Peyer's patch (tissue), 4 donors: ENCODE measurements at regions not wholly inside any gene's neighbourhood (a gene's known extent, or its start where the extent isn't known, plus 50 kb on each side); places are given as distances from the start of the nearest gene placed in this dataset.

ENCODE experiments used
- DNase-seq, 3 donors: peaks; one replicate each; pipeline ENCODE4 v3.0.0-alpha.2; 2017 to 2019
- H3K27ac ChIP-seq, 4 donors: fragments of 200-600 bp; sonication (generic); one replicate each; pipeline ENCODE4 v1.5.1; 2016 to 2019
- H3K27me3 ChIP-seq, 2 donors: fragments of 200-600 bp; sonication (generic); one replicate each; pipeline ENCODE4 v1.5.1; 2019
- H3K36me3 ChIP-seq, 3 donors: fragments of 200-600 bp; sonication (generic); one replicate each; pipeline ENCODE4 v1.5.1; 2016 to 2019
- H3K4me1 ChIP-seq, 4 donors: fragments of 200-600 bp; sonication (generic); one replicate each; pipeline ENCODE4 v1.5.1; 2016 to 2019
- H3K4me3 ChIP-seq, 4 donors: fragments of 200-600 bp; sonication (generic); 1 replicate in 3 of 4; 2 replicates in 1 of 4; pipeline ENCODE4 v1.5.1; 2016 to 2019; ENCODE audit warnings: mild to moderate bottlenecking in 1 of 4
- H3K9me3 ChIP-seq, 4 donors: fragments of 200-600 bp; sonication (generic); one replicate each; pipeline ENCODE4 v1.5.1; 2016 to 2019; ENCODE audit warnings: mild to moderate bottlenecking in 1 of 4
- POLR2A ChIP-seq, 2 donors: fragments of 450-650 bp; IDR thresholded peaks; one replicate each; pipeline ENCODE4 v1.5.1; 2017; ENCODE audit warnings: antibody characterized with exemption in 2 of 2, mild to moderate bottlenecking in 2 of 2, moderate library complexity in 2 of 2
- TF ChIP-seq, protein P1 (sequence below), 6 experiments: fragments of 450-650 bp in 4 of 6; fragments of 200-600 bp in 2 of 6; sonication (generic) in 1 of 6; IDR thresholded peaks; one replicate each; pipeline ENCODE4 v1.5.1; 2017 to 2019; ENCODE audit warnings: antibody characterized with exemption in 6 of 6, mild to moderate bottlenecking in 3 of 6, moderate library complexity in 1 of 6

GRCh38 chr3:17840651-17841050, 98.2 kb upstream of the TBC1D5 start:
- Histone ChIP-seq H3K4me1 (no peaks in the 10 kb centered on the region), H3K27ac (no peak overlapping the region)

GRCh38 chr3:17840126-17840525, 97.7 kb upstream of the TBC1D5 start:
- TF ChIP-seq, protein P1, sequence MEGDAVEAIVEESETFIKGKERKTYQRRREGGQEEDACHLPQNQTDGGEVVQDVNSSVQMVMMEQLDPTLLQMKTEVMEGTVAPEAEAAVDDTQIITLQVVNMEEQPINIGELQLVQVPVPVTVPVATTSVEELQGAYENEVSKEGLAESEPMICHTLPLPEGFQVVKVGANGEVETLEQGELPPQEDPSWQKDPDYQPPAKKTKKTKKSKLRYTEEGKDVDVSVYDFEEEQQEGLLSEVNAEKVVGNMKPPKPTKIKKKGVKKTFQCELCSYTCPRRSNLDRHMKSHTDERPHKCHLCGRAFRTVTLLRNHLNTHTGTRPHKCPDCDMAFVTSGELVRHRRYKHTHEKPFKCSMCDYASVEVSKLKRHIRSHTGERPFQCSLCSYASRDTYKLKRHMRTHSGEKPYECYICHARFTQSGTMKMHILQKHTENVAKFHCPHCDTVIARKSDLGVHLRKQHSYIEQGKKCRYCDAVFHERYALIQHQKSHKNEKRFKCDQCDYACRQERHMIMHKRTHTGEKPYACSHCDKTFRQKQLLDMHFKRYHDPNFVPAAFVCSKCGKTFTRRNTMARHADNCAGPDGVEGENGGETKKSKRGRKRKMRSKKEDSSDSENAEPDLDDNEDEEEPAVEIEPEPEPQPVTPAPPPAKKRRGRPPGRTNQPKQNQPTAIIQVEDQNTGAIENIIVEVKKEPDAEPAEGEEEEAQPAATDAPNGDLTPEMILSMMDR (IDR thresholded peaks at IDR 0.05): no peak
- TF ChIP-seq POLR2A (IDR thresholded peaks at IDR 0.05): no peak
- Histone ChIP-seq H3K36me3 (no peaks in the 10 kb centered on the region), H3K4me1 (no peaks in the 10 kb centered on the region), H3K27me3 (no peaks in the 10 kb centered on the region), H3K27ac (no peak overlapping the region), H3K9me3 (no peaks in the 10 kb centered on the region), H3K4me3 (no peak overlapping the region)
- no peak for DNase-seq

More at GRCh38 chr3:17840651-17841050, 98.2 kb upstream of the TBC1D5 start:
- TF ChIP-seq POLR2A (IDR thresholded peaks at IDR 0.05): no peak
- TF ChIP-seq, protein P1 (IDR thresholded peaks at IDR 0.05): no peak
- Histone ChIP-seq H3K9me3 (no peaks in the 10 kb centered on the region), H3K27me3 (no peaks in the 10 kb centered on the region), H3K36me3 (no peaks in the 10 kb centered on the region), H3K4me3 (no peak overlapping the region)
- DNase-seq: no peak

GRCh38 chr3:17836919-17837318, 94.5 kb upstream of the TBC1D5 start:
- H3K4me3 ChIP-seq: no peak overlapping the region
- no peaks in the 10 kb centered on the region for H3K9me3 ChIP-seq
- no peak overlapping the region for H3K27ac ChIP-seq
- H3K36me3 ChIP-seq: no peaks in the 10 kb centered on the region
- H3K27me3 ChIP-seq: no peaks in the 10 kb centered on the region
- DNase-seq: no peak
- TF ChIP-seq POLR2A (IDR thresholded peaks at IDR 0.05): no peak
- TF ChIP-seq, protein P1 (IDR thresholded peaks at IDR 0.05): no peak
- no peaks in the 10 kb centered on the region for H3K4me1 ChIP-seq

DNA sequence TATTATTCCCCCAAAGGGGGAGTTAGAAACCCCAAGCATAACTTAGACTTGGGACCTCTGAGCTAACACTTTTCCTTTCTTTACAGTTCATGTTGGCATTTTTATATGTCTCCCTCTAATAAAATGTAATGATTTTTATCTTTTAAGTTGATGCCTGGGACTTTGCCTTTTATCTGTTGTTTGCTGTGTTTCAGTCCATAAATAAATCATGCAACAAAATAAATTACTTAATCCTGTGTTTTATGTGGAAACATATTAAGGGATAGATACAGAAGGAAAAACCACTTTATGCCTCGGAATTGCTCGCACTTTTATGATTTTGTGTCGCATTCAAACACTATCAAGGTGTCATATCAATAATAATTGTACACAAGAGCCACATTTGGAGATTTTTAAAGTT, 93.7 kb upstream of the TBC1D5 start:
- TF ChIP-seq POLR2A (IDR thresholded peaks at IDR 0.05): no peak
- TF ChIP-seq, protein P1 (IDR thresholded peaks at IDR 0.05): no peak
- H3K9me3 ChIP-seq: no peaks in the 10 kb centered on the region

DNA sequence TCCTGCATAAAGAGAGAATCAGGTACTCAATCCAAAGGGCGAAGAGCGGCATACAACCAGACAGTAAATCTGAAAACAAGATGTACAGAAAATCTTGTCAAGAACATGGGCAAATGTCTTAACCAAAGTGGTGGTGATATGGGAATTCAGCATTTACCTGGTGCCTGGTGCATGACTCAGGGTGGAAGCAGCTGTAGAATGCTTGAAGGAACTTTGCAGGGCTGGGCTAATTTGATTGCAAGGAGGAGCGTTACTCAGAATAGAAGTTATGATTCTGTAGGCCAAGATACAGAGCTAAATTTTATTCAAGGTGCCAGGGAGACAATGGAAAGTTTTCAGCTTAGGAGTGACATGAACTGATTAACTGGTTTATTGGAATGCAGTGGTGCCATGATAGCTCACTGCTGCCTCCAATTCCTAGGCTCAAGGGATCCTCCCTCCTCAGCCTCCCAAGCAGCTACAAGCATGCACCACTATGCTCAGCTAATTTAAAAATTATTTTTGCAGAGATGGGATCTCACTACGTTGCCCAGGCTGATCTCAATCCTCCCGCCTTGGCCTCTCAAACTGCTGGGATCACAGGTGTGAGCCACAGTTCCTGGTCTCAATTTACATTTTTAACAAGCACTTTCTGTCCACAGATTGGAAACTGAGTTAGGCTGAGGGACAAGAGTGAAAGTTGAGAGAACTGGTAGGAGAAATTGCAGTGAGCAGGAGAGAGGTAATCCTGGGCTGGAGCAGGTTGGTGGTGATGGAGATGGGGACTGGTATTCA, 91.5 kb upstream of the TBC1D5 start:
- DNase-seq: no peak
- H3K27ac ChIP-seq: no peak overlapping the region
- no peaks in the 10 kb centered on the region for H3K36me3 ChIP-seq
- H3K4me3 ChIP-seq: no peak overlapping the region
- H3K9me3 ChIP-seq: no peaks in the 10 kb centered on the region
- no peaks in the 10 kb centered on the region for H3K27me3 ChIP-seq
- TF ChIP-seq, protein P1 (IDR thresholded peaks at IDR 0.05): no peak
- TF ChIP-seq POLR2A (IDR thresholded peaks at IDR 0.05): no peak
- no peaks in the 10 kb centered on the region for H3K4me1 ChIP-seq

More for the DNA sequence above, 93.7 kb upstream of the TBC1D5 start:
- H3K27ac ChIP-seq: no peak overlapping the region
- no peaks in the 10 kb centered on the region for H3K27me3 ChIP-seq
- H3K36me3 ChIP-seq: no peaks in the 10 kb centered on the region
- no peaks in the 10 kb centered on the region for H3K4me1 ChIP-seq
- DNase-seq: no peak
- H3K4me3 ChIP-seq: no peak overlapping the region
